Mucosa of rectum (tissue), 2 donors: ENCODE measurements at regions not wholly inside any gene's neighbourhood (a gene's known extent, or its start where the extent isn't known, plus 50 kb on each side); places are given as distances from the start of the nearest gene placed in this dataset.

Experiments used
- H3K27ac ChIP-seq, 2 donors: one replicate each; pipeline ENCODE4 v1.7.0; 2013; ENCODE audit warnings: inconsistent platforms in 2 of 2, low read depth in 2 of 2, low read length in 2 of 2
- H3K27me3 ChIP-seq, 2 donors: one replicate each; pipeline ENCODE4 v1.7.0; 2013; ENCODE audit warnings: low read length in 2 of 2; ENCODE audit not compliant: control insufficient read depth in 2 of 2, insufficient read depth in 2 of 2
- H3K36me3 ChIP-seq, 2 donors: one replicate each; pipeline ENCODE4 v1.7.0; 2013; ENCODE audit warnings: low read length in 2 of 2; ENCODE audit not compliant: control insufficient read depth in 2 of 2, insufficient read depth in 2 of 2
- H3K4me1 ChIP-seq, 2 donors: one replicate each; pipeline ENCODE4 v1.7.0; 2013; ENCODE audit warnings: low read length in 2 of 2, mild to moderate bottlenecking in 1 of 2; ENCODE audit not compliant: control insufficient read depth in 2 of 2, insufficient read depth in 2 of 2
- H3K4me3 ChIP-seq, 2 donors: one replicate each; pipeline ENCODE4 v1.7.0; 2013; ENCODE audit warnings: low read length in 2 of 2
- H3K9ac ChIP-seq, 2 donors: one replicate each; pipeline ENCODE4 v1.7.0; 2013; ENCODE audit warnings: low read length in 2 of 2, low read depth in 1 of 2, mild to moderate bottlenecking in 1 of 2
- H3K9me3 ChIP-seq, 2 donors: one replicate each; pipeline ENCODE4 v1.7.0; 2013; ENCODE audit warnings: low read length in 2 of 2; ENCODE audit not compliant: control insufficient read depth in 2 of 2
- donor health status: healthy.
- donor health status: Normal muscosa, but diverticular disease.

DNA sequence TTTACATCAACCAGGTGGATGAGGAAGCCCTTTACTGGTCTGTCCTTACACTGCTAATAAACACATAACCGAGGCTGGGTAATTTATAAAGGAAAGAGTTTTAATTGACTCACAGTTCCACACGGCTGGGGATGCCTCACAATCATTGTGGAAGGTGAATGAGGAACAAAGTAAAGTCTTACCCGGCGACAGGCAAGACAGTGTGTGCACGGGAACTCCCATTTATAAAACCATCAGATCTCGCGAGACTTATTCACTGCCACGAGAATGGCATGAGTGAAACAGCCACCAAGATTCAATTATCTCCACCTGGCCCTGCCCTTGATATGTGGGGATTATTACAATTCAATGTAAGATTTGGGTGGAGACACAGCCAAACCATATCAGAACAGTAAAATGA lies 67.3 kb upstream of the GRAMD2B start:
- Histone ChIP-seq H3K27ac (no peak overlapping the region), H3K4me3 (no peak overlapping the region), H3K36me3 (no peaks in the 10 kb centered on the region), H3K9ac (no peak overlapping the region), H3K27me3 (no peaks in the 10 kb centered on the region), H3K4me1 (peaks cover 2 to 15% of the 10 kb centered on the region in 2 donors), H3K9me3 (no peaks in the 10 kb centered on the region)

DNA sequence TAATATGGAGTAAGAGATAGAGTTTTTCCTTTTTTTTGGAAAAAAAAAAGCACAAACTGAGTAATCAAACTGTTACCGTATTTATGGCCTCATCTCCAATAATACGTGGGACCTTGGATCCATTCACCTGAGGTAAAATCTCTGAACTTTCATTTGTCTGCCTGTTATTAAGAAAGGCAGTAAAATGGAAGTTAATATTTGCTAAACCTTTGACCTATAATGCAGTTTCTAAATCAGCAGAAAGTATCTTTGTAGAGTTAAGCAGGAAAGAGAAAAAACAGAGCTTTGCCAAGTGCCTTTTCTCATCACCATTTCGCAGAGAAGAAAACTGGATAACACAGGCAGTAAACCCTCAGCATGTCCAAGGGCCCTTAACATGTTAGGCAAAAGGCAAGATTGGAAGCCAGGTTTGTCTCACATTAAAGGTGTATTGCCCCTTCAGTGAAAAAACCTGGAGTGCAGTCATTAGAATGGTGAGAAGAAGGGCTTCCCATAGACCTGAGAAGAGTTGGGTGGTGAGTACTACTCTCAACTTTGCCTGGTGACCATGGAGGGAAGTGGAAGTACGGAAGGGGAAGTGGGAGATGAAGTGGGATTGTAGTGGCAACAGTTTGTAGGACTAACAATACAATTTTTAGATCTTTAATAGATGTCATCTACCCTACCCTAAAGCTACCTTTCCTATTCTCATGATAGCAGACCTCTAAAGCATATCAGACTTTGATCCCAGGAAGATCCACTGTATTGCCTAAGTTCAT lies 65.4 kb upstream of the GRAMD2B start:
- H3K4me3 ChIP-seq, result no peak overlapping the region
- peaks cover 2 to 15% of the 10 kb centered on the region in 2 donors for H3K4me1 ChIP-seq
- H3K9ac ChIP-seq, result no peak overlapping the region
- no peaks in the 10 kb centered on the region for H3K36me3 ChIP-seq
- H3K27me3 ChIP-seq, result no peaks in the 10 kb centered on the region
- H3K27ac ChIP-seq, result no peak overlapping the region
- H3K9me3 ChIP-seq, result no peaks in the 10 kb centered on the region

- no peaks in the 10 kb centered on the region for H3K27me3 ChIP-seq
- H3K4me1 ChIP-seq, result peaks cover 2 to 15% of the 10 kb centered on the region in 2 donors
- H3K4me3 ChIP-seq, result no peak overlapping the region
- no peak overlapping the region for H3K9ac ChIP-seq
- no peaks in the 10 kb centered on the region for H3K36me3 ChIP-seq
- H3K9me3 ChIP-seq, result no peaks in the 10 kb centered on the region
- no peak overlapping the region for H3K27ac ChIP-seq
These were observed 64.7 kb upstream of the GRAMD2B start for GRCh38 chr5:126358525-126358924.

GRCh38 chr5:126359884-126360283 lies 63.3 kb upstream of the GRAMD2B start:
- H3K27me3 ChIP-seq, result no peaks in the 10 kb centered on the region
- H3K9me3 ChIP-seq, result no peaks in the 10 kb centered on the region
- H3K4me1 ChIP-seq, result peaks cover 2 to 5% of the 10 kb centered on the region in 2 donors

DNA sequence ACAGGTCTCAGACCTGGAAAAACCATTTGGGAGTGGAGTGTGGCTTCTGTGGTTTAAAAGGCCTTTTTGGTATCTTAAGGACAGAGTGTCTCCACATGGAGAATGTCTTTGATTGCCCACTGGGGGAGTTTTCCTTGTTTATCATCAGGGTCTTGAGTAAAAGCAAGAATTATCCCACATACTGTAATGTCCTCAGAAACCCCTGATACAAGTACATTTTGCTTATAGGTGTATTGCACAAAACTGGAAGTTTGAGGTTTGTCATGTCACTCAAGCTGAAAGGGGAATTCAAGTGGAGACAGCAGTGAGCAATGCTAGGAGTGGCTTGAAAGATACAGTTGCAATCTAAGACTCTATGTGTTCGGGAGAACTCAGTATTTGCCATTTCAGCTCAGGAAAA lies 62.7 kb upstream of the GRAMD2B start:
- Histone ChIP-seq H3K27me3 (no peaks in the 10 kb centered on the region), H3K36me3 (no peaks in the 10 kb centered on the region), H3K9ac (no peak overlapping the region), H3K9me3 (no peaks in the 10 kb centered on the region), H3K4me3 (no peak overlapping the region), H3K27ac (no peak overlapping the region), H3K4me1 (peaks cover 0 to 4% of the 10 kb centered on the region in 2 donors)

More at GRCh38 chr5:126359884-126360283, 63.3 kb upstream of the GRAMD2B start:
- no peak overlapping the region for H3K9ac ChIP-seq
- no peak overlapping the region for H3K4me3 ChIP-seq
- no peaks in the 10 kb centered on the region for H3K36me3 ChIP-seq
- H3K27ac ChIP-seq, result no peak overlapping the region

DNA sequence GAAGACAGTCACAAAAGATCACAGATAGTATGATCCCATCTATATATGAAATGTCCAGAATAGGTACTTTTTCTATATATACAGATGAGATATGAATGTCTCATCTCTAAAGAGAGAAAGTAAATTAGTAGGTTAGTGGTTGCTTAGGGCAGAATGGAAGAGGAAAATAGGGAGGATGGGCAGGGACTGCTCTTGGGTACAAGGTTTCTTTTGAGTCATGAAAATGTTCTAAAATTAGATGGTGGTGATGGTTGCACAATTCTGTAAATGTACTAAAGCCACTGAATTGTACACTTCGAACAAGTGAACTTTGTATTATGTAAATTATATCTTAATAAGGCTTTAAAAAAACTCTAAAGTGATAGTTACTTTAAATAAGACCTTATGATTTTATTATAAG lies 59.6 kb upstream of the GRAMD2B start:
- no peak overlapping the region for H3K27ac ChIP-seq
- H3K4me3 ChIP-seq, result no peak overlapping the region
- no peaks in the 10 kb centered on the region for H3K9me3 ChIP-seq
- peaks cover 0 to 4% of the 10 kb centered on the region in 2 donors for H3K4me1 ChIP-seq
- H3K27me3 ChIP-seq, result no peaks in the 10 kb centered on the region
- no peak overlapping the region for H3K9ac ChIP-seq
- H3K36me3 ChIP-seq, result no peaks in the 10 kb centered on the region

DNA sequence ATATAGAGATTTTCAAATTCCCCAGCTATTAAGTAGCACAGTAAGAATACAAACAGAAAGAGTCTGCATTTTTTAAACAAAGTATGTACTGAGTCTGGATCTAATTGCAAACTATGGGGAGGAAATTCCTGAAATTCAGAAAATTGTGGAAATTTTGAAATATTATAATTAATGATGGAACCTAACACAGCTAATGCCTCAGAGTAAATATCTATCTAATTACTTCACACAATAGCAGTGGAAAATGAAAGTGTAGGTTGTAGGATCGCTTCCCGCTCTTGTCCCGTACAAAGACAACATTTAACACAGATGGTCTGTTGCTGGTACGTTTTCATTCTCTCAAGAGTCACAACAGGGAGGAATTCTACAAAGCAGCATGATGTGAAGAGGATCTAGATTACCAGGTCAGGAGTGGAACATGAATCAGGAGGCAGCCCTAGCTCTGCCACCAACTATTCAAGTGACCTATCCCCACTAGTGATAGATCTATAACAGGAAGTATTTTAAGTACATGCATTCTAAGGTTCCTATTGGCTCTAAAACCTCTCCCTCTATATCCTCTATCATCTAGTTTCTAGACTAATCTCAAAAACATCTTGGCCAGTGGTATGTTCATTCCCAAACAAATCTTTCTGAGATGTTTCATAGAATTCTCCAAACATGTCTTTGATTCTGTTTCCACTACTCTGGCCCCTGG lies 58.9 kb upstream of the GRAMD2B start:
- Histone ChIP-seq H3K36me3 (no peaks in the 10 kb centered on the region), H3K9me3 (no peaks in the 10 kb centered on the region), H3K4me3 (no peak overlapping the region), H3K9ac (no peak overlapping the region), H3K27me3 (no peaks in the 10 kb centered on the region), H3K27ac (no peak overlapping the region), H3K4me1 (peaks cover 0 to 5% of the 10 kb centered on the region in 2 donors)

DNA sequence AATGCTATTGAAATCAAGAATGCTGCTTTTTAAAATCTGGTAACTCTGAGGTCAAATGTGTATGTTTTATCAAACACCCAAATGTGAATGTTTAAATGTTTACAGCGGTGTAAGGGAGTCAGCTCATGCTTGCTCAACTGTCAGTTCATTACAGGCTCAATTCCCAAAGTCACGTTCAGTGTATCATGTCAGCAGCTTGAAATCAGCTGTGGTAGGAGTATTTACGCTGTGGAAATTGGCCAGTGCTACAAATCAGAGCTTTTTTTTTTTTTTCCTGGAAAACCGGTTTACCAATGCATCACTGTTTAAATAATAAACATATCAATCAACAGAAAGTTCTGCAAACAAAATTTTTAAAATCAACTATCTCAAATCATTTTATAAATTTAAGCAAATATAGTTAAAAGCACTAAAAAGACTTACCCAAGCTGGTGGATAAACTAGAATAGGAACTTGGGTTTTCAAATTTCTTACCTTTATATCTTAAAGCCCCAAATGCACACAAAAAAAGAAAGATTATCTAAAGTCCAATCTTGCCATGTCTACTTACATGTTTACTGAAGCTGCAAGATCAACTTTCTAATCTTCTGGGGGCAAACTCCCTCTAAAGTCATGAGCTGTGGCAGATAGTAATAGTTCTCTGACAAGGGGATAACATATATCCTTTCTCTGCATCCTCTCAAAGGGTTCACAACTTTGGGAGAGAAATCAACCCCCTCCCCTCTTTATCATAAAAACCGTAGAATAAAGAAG lies 57.6 kb upstream of the GRAMD2B start:
- Histone ChIP-seq H3K36me3 (no peaks in the 10 kb centered on the region), H3K4me3 (no peak overlapping the region), H3K4me1 (peaks cover 10 to 17% of the 10 kb centered on the region in 2 donors), H3K9ac (no peak overlapping the region), H3K27ac (no peak overlapping the region), H3K27me3 (no peaks in the 10 kb centered on the region), H3K9me3 (no peaks in the 10 kb centered on the region)

DNA sequence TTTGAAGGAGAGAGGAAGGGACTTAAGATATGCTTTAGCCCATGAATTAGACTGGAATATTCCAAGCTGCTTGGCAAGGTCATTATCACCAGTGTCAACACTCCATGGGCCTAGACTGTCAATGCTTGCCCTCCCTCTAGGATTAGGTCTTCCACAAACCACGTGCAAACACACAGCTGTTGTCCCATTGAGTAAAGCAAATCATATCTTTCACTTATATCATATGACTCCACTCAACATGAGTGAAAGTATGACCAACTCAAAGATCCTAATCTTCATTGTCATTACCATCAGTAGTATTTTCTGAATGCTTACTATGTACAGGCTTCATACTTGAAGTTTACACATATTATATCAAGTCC lies 57.0 kb upstream of the GRAMD2B start:
- Histone ChIP-seq H3K27ac (no peak overlapping the region), H3K9me3 (no peaks in the 10 kb centered on the region), H3K4me1 (peaks cover 12 to 20% of the 10 kb centered on the region in 2 donors), H3K9ac (no peak overlapping the region), H3K36me3 (no peaks in the 10 kb centered on the region), H3K4me3 (no peak overlapping the region), H3K27me3 (no peaks in the 10 kb centered on the region)

DNA sequence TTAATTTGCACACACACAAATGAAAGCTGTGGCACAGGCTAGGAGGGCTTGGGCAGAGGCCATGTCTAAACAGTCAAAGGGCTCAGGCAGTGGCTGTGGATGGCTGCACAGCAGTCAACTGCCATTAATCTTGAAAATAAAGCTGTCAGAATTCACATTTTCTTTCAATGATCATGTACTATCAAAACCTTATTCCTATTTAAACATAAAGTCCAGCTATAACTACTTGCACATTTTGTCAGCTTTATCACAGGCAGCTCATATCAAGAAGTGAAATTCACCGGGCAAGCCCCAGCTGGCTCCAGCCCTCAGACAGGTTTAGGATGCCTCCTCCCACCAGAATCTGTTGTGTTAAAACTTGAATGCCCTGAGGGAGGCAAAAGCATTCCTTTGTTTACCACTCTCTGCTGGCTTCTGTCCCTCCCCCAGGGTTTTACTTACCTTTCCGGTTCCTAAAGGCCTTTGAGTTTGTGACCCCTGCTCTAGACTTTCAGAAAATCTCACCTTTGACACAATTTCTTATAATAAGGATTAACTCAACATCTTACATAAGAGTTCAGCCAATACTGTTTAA lies 54.9 kb upstream of the GRAMD2B start:
- Histone ChIP-seq H3K9ac (no peak overlapping the region), H3K27me3 (no peaks in the 10 kb centered on the region), H3K4me3 (no peak overlapping the region), H3K9me3 (no peaks in the 10 kb centered on the region), H3K36me3 (no peaks in the 10 kb centered on the region), H3K27ac (no peak overlapping the region), H3K4me1 (peaks cover 12 to 20% of the 10 kb centered on the region in 2 donors)
